ENCODE measurements at regions not wholly inside any gene's neighbourhood (a gene's known extent, or its start where the extent isn't known, plus 50 kb on each side); places are given as distances from the start of the nearest gene placed in this dataset.

GRCh38 chr11:105274631-105275030, 135.1 kb upstream of the CARD18 start:
- Histone ChIP-seq H3K27me3 (ENCODE audit: control insufficient read depth, insufficient read depth, low read length) (no peaks in the 10 kb centered on the region), H3K4me3 (ENCODE audit: low read depth, low read length) (no peak overlapping the region), H3K36me3 (ENCODE audit: control insufficient read depth, insufficient read depth, low read length) (no peaks in the 10 kb centered on the region)
- no peak for TF ChIP-seq CTCF (IDR thresholded peaks at IDR 0.05; ENCODE audit: insufficient read depth, low read depth, low read length)
- no peak for DNase-seq (ENCODE audit: low read depth)
- ChIA-PET CTCF (interaction anchor here (1.5 kb wide), 1 partner anchor 27 kb away, joined by 4 read pairs; no protein-coding TSS in a partner anchor), POLR2A (no interaction called here)

- Histone ChIP-seq H3K36me3 (ENCODE audit: control insufficient read depth, insufficient read depth, low read length) (no peaks in the 10 kb centered on the region), H3K4me3 (ENCODE audit: low read depth, low read length) (no peak overlapping the region), H3K27me3 (ENCODE audit: control insufficient read depth, insufficient read depth, low read length) (no peaks in the 10 kb centered on the region)
- POLR2A ChIA-PET, result no interaction called here
- CTCF ChIA-PET, result interaction anchor here (1.5 kb wide), 1 partner anchor 28 kb away, joined by 4 read pairs; no protein-coding TSS in a partner anchor
- TF ChIP-seq CTCF (IDR thresholded peaks at IDR 0.05; ENCODE audit: insufficient read depth, low read depth, low read length), result no peak
- DNase-seq (ENCODE audit: low read depth), result no peak
Observed at GRCh38 chr11:105273660-105274280, 134.2 kb upstream of the CARD18 start.

GRCh38 chr11:105269862-105270261, 130.3 kb upstream of the CARD18 start:
- TF ChIP-seq CTCF (IDR thresholded peaks at IDR 0.05; ENCODE audit: insufficient read depth, low read depth, low read length), result no peak
- no peaks in the 10 kb centered on the region for H3K27me3 ChIP-seq (ENCODE audit: control insufficient read depth, insufficient read depth, low read length)
- no peak for DNase-seq (ENCODE audit: low read depth)
- ChIA-PET POLR2A (no interaction called here), CTCF (no interaction called here)
- no peak overlapping the region for H3K4me3 ChIP-seq (ENCODE audit: low read depth, low read length)
- H3K36me3 ChIP-seq (ENCODE audit: control insufficient read depth, insufficient read depth, low read length), result no peaks in the 10 kb centered on the region

GRCh38 chr11:105268404-105269062, 129.0 kb upstream of the CARD18 start:
- H3K27me3 ChIP-seq (ENCODE audit: control insufficient read depth, insufficient read depth, low read length), result no peaks in the 10 kb centered on the region
- no peak for DNase-seq (ENCODE audit: low read depth)
- no peak for TF ChIP-seq CTCF (IDR thresholded peaks at IDR 0.05; ENCODE audit: insufficient read depth, low read depth, low read length)
- POLR2A ChIA-PET, result no interaction called here
- CTCF ChIA-PET, result no interaction called here
- H3K36me3 ChIP-seq (ENCODE audit: control insufficient read depth, insufficient read depth, low read length), result no peaks in the 10 kb centered on the region
- H3K4me3 ChIP-seq (ENCODE audit: low read depth, low read length), result no peak overlapping the region

GRCh38 chr11:105265845-105266244, 126.3 kb upstream of the CARD18 start:
- H3K4me3 ChIP-seq (ENCODE audit: low read depth, low read length), result no peak overlapping the region
- no peaks in the 10 kb centered on the region for H3K36me3 ChIP-seq (ENCODE audit: control insufficient read depth, insufficient read depth, low read length)
- POLR2A ChIA-PET, result no interaction called here
- no peak for DNase-seq (ENCODE audit: low read depth)
- no peak for TF ChIP-seq CTCF (IDR thresholded peaks at IDR 0.05; ENCODE audit: insufficient read depth, low read depth, low read length)
- no peaks in the 10 kb centered on the region for H3K27me3 ChIP-seq (ENCODE audit: control insufficient read depth, insufficient read depth, low read length)
- CTCF ChIA-PET, result no interaction called here

Data from BJ (cell line).